ENCODE measurements at regions not wholly inside any gene's neighbourhood (a gene's known extent, or its start where the extent isn't known, plus 50 kb on each side); places are given as distances from the start of the nearest gene placed in this dataset.

DNA sequence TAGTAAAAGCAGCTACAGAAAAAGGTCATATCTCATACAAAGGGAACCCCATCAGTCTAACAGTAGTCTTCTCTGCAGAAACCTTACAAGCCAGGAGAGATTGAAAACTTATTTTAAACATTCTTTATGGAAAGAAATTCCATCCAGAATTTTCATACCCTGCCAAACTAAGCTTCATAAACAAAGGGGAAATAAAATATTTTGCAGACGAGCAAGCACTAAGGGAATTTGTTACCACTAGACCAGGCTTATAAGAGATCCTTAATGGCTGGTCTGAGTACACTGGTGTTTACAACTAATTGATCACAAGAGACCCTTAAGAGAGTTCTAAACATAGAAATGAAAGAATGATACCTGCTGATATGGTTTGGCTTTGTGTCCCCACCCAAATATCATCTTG, 128.6 kb upstream of the TNFSF11 start:
- TF ChIP-seq, protein P1, sequence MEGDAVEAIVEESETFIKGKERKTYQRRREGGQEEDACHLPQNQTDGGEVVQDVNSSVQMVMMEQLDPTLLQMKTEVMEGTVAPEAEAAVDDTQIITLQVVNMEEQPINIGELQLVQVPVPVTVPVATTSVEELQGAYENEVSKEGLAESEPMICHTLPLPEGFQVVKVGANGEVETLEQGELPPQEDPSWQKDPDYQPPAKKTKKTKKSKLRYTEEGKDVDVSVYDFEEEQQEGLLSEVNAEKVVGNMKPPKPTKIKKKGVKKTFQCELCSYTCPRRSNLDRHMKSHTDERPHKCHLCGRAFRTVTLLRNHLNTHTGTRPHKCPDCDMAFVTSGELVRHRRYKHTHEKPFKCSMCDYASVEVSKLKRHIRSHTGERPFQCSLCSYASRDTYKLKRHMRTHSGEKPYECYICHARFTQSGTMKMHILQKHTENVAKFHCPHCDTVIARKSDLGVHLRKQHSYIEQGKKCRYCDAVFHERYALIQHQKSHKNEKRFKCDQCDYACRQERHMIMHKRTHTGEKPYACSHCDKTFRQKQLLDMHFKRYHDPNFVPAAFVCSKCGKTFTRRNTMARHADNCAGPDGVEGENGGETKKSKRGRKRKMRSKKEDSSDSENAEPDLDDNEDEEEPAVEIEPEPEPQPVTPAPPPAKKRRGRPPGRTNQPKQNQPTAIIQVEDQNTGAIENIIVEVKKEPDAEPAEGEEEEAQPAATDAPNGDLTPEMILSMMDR (conservative IDR thresholded peaks at IDR 0.05) = no peak
- no peak for TF ChIP-seq ZFX (IDR thresholded peaks at IDR 0.05)
